ENCODE measurements at regions not wholly inside any gene's neighbourhood (a gene's known extent, or its start where the extent isn't known, plus 50 kb on each side); places are given as distances from the start of the nearest gene placed in this dataset.

GRCh38 chr2:129320288-129320687 is 659.2 kb upstream of the RAB6C start:
- Histone ChIP-seq H3K9me3 (ENCODE audit: low read length) (no peaks in the 10 kb centered on the region), H3K4me3 (replicated peaks in 1 of 3; ENCODE audit: insufficient read depth in 1 of 3, low read depth in 2 of 3, low read length in 3 of 3) (no peak overlapping the region), H3K27me3 (ENCODE audit: control insufficient read depth in 1 of 2, insufficient read depth in 2 of 2, low read length in 2 of 2) (peaks cover 0 to 3% of the 10 kb centered on the region in 2 experiments; a peak in 1 of 5 replicates), H3K27ac (ENCODE audit: extremely low read length, insufficient read depth, low read length) (no peak overlapping the region), H2AFZ (ENCODE audit: low read length) (no peak overlapping the region), H3K36me3 (replicated peaks in 1 of 2; ENCODE audit: control insufficient read depth in 1 of 2, insufficient read depth in 2 of 2, low read length in 2 of 2) (no peaks in the 10 kb centered on the region), H4K20me1 (ENCODE audit: insufficient read depth, low read length) (no peaks in the 10 kb centered on the region), H3K4me1 (ENCODE audit: insufficient read depth, low read length) (no peaks in the 10 kb centered on the region), H3K79me2 (ENCODE audit: insufficient read depth, low read length) (no peaks in the 10 kb centered on the region), H3K4me2 (ENCODE audit: low read depth, low read length) (no peak overlapping the region), H3K9ac (ENCODE audit: insufficient read depth, low read depth, low read length) (no peak overlapping the region)
- DNase-seq (ENCODE audit: low spot score): no peak
- intact Hi-C loops (cut with micrococcal nuclease; ENCODE audit: unreplicated experiment) (no loop called here), in situ Hi-C loops (cut with HindIII; ENCODE audit: extremely low pct_ligation_motif_present, low pct_unique_long_range_greater_than_20kb) (no loop called here)
- WGBS (ENCODE audit: low lambda C conversion rate): 26% methylated on average over 4 of the region's 4 CpGs
- TF ChIP-seq MNT (IDR thresholded peaks at IDR 0.05): peak; percentile 88
- no peak for TF ChIP-seq ZMYM4 (CRISPR knock-in tag; IDR thresholded peaks at IDR 0.05)
- no peak for ATAC-seq
- ChIA-PET CTCF (ENCODE audit: low intra/inter-chr PET ratio, low total read pairs) (no interaction called here), POLR2A (no interaction called here)
- no TSS peak for BruUV-seq (replicated peaks)
- no peak for FAIRE-seq

- Histone ChIP-seq H4K20me1 (ENCODE audit: insufficient read depth, low read length) (no peaks in the 10 kb centered on the region), H3K4me1 (ENCODE audit: insufficient read depth, low read length) (no peaks in the 10 kb centered on the region), H3K4me3 (replicated peaks in 1 of 3; ENCODE audit: insufficient read depth in 1 of 3, low read depth in 2 of 3, low read length in 3 of 3) (no peak overlapping the region), H3K79me2 (ENCODE audit: insufficient read depth, low read length) (no peaks in the 10 kb centered on the region), H3K9me3 (ENCODE audit: low read length) (no peaks in the 10 kb centered on the region), H3K4me2 (ENCODE audit: low read depth, low read length) (no peak overlapping the region), H3K27ac (ENCODE audit: extremely low read length, insufficient read depth, low read length) (no peak overlapping the region), H3K9ac (ENCODE audit: insufficient read depth, low read depth, low read length) (no peak overlapping the region), H3K27me3 (ENCODE audit: control insufficient read depth in 1 of 2, insufficient read depth in 2 of 2, low read length in 2 of 2) (peaks cover 0 to 3% of the 10 kb centered on the region in 2 experiments; a peak in 1 of 5 replicates), H2AFZ (ENCODE audit: low read length) (no peak overlapping the region), H3K36me3 (replicated peaks in 1 of 2; ENCODE audit: control insufficient read depth in 1 of 2, insufficient read depth in 2 of 2, low read length in 2 of 2) (no peaks in the 10 kb centered on the region)
- no TSS peak for BruUV-seq (replicated peaks)
- ChIA-PET CTCF (ENCODE audit: low intra/inter-chr PET ratio, low total read pairs) (no interaction called here), POLR2A (no interaction called here)
- intact Hi-C loops (cut with micrococcal nuclease; ENCODE audit: unreplicated experiment): no loop called here
- TF ChIP-seq ZNF430 (CRISPR knock-in tag; IDR thresholded peaks at IDR 0.05) (no peak), NFIB (CRISPR knock-in tag; IDR thresholded peaks at IDR 0.05; ENCODE audit: borderline replicate concordance) (no peak), ZNF317 (CRISPR knock-in tag; IDR thresholded peaks at IDR 0.05) (no peak), THAP11 (CRISPR knock-in tag; IDR thresholded peaks at IDR 0.05) (no peak), ATRX (CRISPR knock-in tag; IDR thresholded peaks at IDR 0.05; ENCODE audit: borderline replicate concordance) (no peak), IKZF5 (CRISPR knock-in tag; IDR thresholded peaks at IDR 0.05) (no peak), SOX5 (CRISPR knock-in tag; IDR thresholded peaks at IDR 0.05; ENCODE audit: borderline replicate concordance) (no peak), BATF2 (CRISPR knock-in tag; IDR thresholded peaks at IDR 0.05) (no peak), CEBPB (IDR thresholded peaks at IDR 0.05; ENCODE audit: borderline replicate concordance, low read depth, low read length) (no peak), RAD51 (IDR thresholded peaks at IDR 0.05; ENCODE audit: borderline replicate concordance) (no peak), HNF1B (CRISPR knock-in tag; IDR thresholded peaks at IDR 0.05) (no peak), KAT7 (CRISPR knock-in tag; IDR thresholded peaks at IDR 0.05; ENCODE audit: borderline replicate concordance) (no peak), ZNF556 (CRISPR knock-in tag; IDR thresholded peaks at IDR 0.05; ENCODE audit: borderline replicate concordance) (no peak), PRPF4 (IDR thresholded peaks at IDR 0.05; ENCODE audit: low read depth, low read length, poor library complexity, severe bottlenecking) (no peak)
- no peak for FAIRE-seq
- DNase-seq (ENCODE audit: low spot score): no peak
- no peak for ATAC-seq
- 2% methylated on average over 2 of the region's 2 CpGs for WGBS (ENCODE audit: low lambda C conversion rate)
- in situ Hi-C loops (cut with HindIII; ENCODE audit: extremely low pct_ligation_motif_present, low pct_unique_long_range_greater_than_20kb): no loop called here
These were observed 655.1 kb upstream of the RAB6C start for GRCh38 chr2:129324349-129324748.
